ENCODE measurements at regions not wholly inside any gene's neighbourhood (a gene's known extent, or its start where the extent isn't known, plus 50 kb on each side); places are given as distances from the start of the nearest gene placed in this dataset.

- TF ChIP-seq CTCF (IDR thresholded peaks at IDR 0.05 in 4 of 5, conservative IDR thresholded peaks at IDR 0.05 in 1 of 5) (no peak), POLR2A (IDR thresholded peaks at IDR 0.05) (no peak)
Measured at GRCh38 chr12:46977871-46978375, 101.5 kb upstream of the PCED1B start.
